ENCODE measurements at regions not wholly inside any gene's neighbourhood (a gene's known extent, or its start where the extent isn't known, plus 50 kb on each side); places are given as distances from the start of the nearest gene placed in this dataset.
A peak's percentile ranks its signal among the peaks of the same experiment; 100 is the strongest.

GRCh38 chr13:106917024-106917571 is 349.2 kb upstream of the ARGLU1 start:
- no peak overlapping the region for H4K5ac ChIP-seq (ENCODE audit: insufficient read length, low read depth, low read length)
- H3K9ac ChIP-seq (ENCODE audit: extremely low read depth, insufficient read length, low read length), result peak overlapping the region; percentile 83
- H3K79me2 ChIP-seq (ENCODE audit: insufficient read depth, low read length), result no peaks in the 10 kb centered on the region
- no peak overlapping the region for H3K23ac ChIP-seq (ENCODE audit: insufficient read length, low read depth, low read length)
- Mint-ChIP-seq H3K27me3 (ENCODE audit: low read depth) (no peaks in the 10 kb centered on the region), H3K27ac (peak overlapping the region in 2 of 3 experiments; percentile 94 to 95; a peak in 1 of 7 replicates), H3K4me1 (peaks cover 61 to 64% of the 10 kb centered on the region in 2 experiments), H3K9me3 (no peaks in the 10 kb centered on the region), H3K4me3 (peak overlapping the region; percentile 67 to 76; a peak in 3 of 5 replicates), H3K36me3 (ENCODE audit: insufficient read depth in 1 of 3, low read depth in 3 of 3) (no peaks in the 10 kb centered on the region; a peak in 1 of 7 replicates)
- H3K4ac ChIP-seq (ENCODE audit: low read depth, low read length), result no peak overlapping the region
- H3K4me1 ChIP-seq (ENCODE audit: insufficient read depth, low read length), result peaks cover 4% of the 10 kb centered on the region; the same call in 1 of the 2 replicates
- DNase-seq, result peak; percentile 38
- no peak overlapping the region for H4K8ac ChIP-seq (replicated peaks; ENCODE audit: insufficient read length, low read depth, low read length)
- no peak overlapping the region for H2BK12ac ChIP-seq (ENCODE audit: insufficient read length, low read depth, low read length)
- no peak overlapping the region for H4K91ac ChIP-seq (ENCODE audit: insufficient read length, low read depth, low read length)
- H3K4me2 ChIP-seq (ENCODE audit: insufficient read depth, insufficient read length, low read length), result peak overlapping the region; percentile 55
- no peak overlapping the region for H2BK20ac ChIP-seq (ENCODE audit: low read depth, low read length, poor library complexity, severe bottlenecking)
- H3K18ac ChIP-seq (ENCODE audit: insufficient read length, low read depth, low read length), result no peak overlapping the region
- no peak overlapping the region for H3K56ac ChIP-seq (ENCODE audit: insufficient read length, low read depth, low read length)
- H3K27me3 ChIP-seq (ENCODE audit: insufficient read depth, low read length), result no peaks in the 10 kb centered on the region
- no peak overlapping the region for H2AFZ ChIP-seq (ENCODE audit: low read length)
- no peaks in the 10 kb centered on the region for H3K9me3 ChIP-seq (ENCODE audit: control insufficient read depth, low read depth, low read length)
- no peaks in the 10 kb centered on the region for H4K20me1 ChIP-seq (ENCODE audit: control insufficient read depth, insufficient read depth, insufficient read length)
- no CpG with 5 or more reads among the region's 33 CpGs for WGBS (ENCODE audit: extremely low coverage, insufficient read length, low lambda C conversion rate)
- peak overlapping the region; percentile 48 for H2BK120ac ChIP-seq (ENCODE audit: low read depth, low read length, poor library complexity, severe bottlenecking)
- peak overlapping the region; percentile 100; the same call in 1 of the 2 replicates for H3K14ac ChIP-seq (ENCODE audit: insufficient read depth, low read length)
- no peak overlapping the region for H2BK5ac ChIP-seq (ENCODE audit: insufficient read length, low read length)
- no peak overlapping the region for H2AK5ac ChIP-seq (ENCODE audit: insufficient read length, low read length)
- H2BK15ac ChIP-seq (ENCODE audit: low read depth, low read length), result no peak overlapping the region
- peaks cover 6% of the 10 kb centered on the region for H3K23me2 ChIP-seq (ENCODE audit: insufficient read length, low read depth, low read length, poor library complexity, severe bottlenecking)
- H3K27ac ChIP-seq (ENCODE audit: insufficient read length, low read depth, low read length), result no peak overlapping the region
- no peak overlapping the region for H3T11ph ChIP-seq (ENCODE audit: low read length)
- H3K79me1 ChIP-seq (ENCODE audit: insufficient read depth, low read depth, low read length, poor library complexity, severe bottlenecking), result no peaks in the 10 kb centered on the region
- no peak for TF ChIP-seq CTCF (conservative IDR thresholded peaks at IDR 0.05)

Data from H9 (cell line).